DND-41 (cell line): ENCODE measurements at regions not wholly inside any gene's neighbourhood (a gene's known extent, or its start where the extent isn't known, plus 50 kb on each side); places are given as distances from the start of the nearest gene placed in this dataset.

Experiments
- ATAC-seq: fragments of 200-7000 bp; cut with Tn5 transposase; 3 replicates; pipeline ENCODE4 v1.9.1; 2021; ENCODE audit warnings: low read depth; ENCODE audit not compliant: insufficient read depth
- DNase-seq: peaks from one replicate; pipeline ENCODE4 v3.0.0-alpha.2; 2020
- H2AFZ ChIP-seq: 2 replicates; pipeline ENCODE4 v1.6.0; 2012; ENCODE audit warnings: low read depth, low read length
- H3K27ac ChIP-seq: 2 replicates; pipeline ENCODE4 v1.5.1; 2012; ENCODE audit warnings: low read length, inconsistent platforms
- H3K27me3 ChIP-seq: fragments of 200-600 bp; sonication (generic); 2 replicates; pipeline ENCODE4 v1.6.0; 2012; ENCODE audit warnings: low read length, mild to moderate bottlenecking, inconsistent platforms; ENCODE audit not compliant: insufficient read depth, poor library complexity
- H3K36me3 ChIP-seq: 2 replicates; pipeline ENCODE4 v1.5.1; 2012; ENCODE audit warnings: low read length, inconsistent platforms; ENCODE audit not compliant: insufficient read depth
- H3K4me1 ChIP-seq: 2 replicates; pipeline ENCODE4 v1.5.1; 2012; ENCODE audit warnings: mild to moderate bottlenecking, low read length; ENCODE audit not compliant: insufficient read depth
- H3K4me2 ChIP-seq: 2 replicates; pipeline ENCODE4 v1.6.0; 2012; ENCODE audit warnings: mild to moderate bottlenecking, moderate library complexity, low read length, inconsistent platforms; ENCODE audit not compliant: insufficient read depth
- H3K4me3 ChIP-seq, 2 experiments: fragments of 200-600 bp in 1 of 2; shearing (Covaris generic) in 1 of 2; 2 replicates each; pipeline ENCODE4 v1.5.1; 2012 to 2016; ENCODE audit warnings: inconsistent platforms in 2 of 2, low read length in 2 of 2, mild to moderate bottlenecking in 2 of 2, low read depth in 1 of 2, moderate library complexity in 1 of 2
- H3K79me2 ChIP-seq: 2 replicates; pipeline ENCODE4 v1.6.0; 2012; ENCODE audit warnings: low read length, inconsistent platforms; ENCODE audit not compliant: insufficient read depth
- H3K9ac ChIP-seq: 2 replicates; pipeline ENCODE4 v1.6.0; 2012; ENCODE audit warnings: low read depth, mild to moderate bottlenecking, inconsistent platforms, low read length, moderate library complexity
- H3K9me3 ChIP-seq: 2 replicates; pipeline ENCODE4 v1.5.1; 2012; ENCODE audit warnings: low read length, moderate library complexity, mild to moderate bottlenecking, inconsistent platforms; ENCODE audit not compliant: insufficient read depth, severe bottlenecking
- H4K20me1 ChIP-seq: 2 replicates; pipeline ENCODE4 v1.6.0; 2012; ENCODE audit warnings: low read length; ENCODE audit not compliant: insufficient read depth
- CTCF ChIP-seq: IDR thresholded peaks from 2 replicates; pipeline ENCODE4 v1.5.1; 2012; ENCODE audit warnings: borderline replicate concordance, low read length, moderate library complexity, mild to moderate bottlenecking; ENCODE audit not compliant: poor library complexity, severe bottlenecking; ENCODE audit errors: extremely low read depth
- EZH2 ChIP-seq: IDR thresholded peaks from 3 replicates; pipeline ENCODE4 v1.6.1; 2012; ENCODE audit warnings: borderline replicate concordance, low read depth, mild to moderate bottlenecking, moderate library complexity, low read length, inconsistent platforms; ENCODE audit not compliant: severe bottlenecking

- H4K20me1 ChIP-seq: no peaks in the 10 kb centered on the region
- H3K9me3 ChIP-seq: no peaks in the 10 kb centered on the region
- no peak overlapping the region for H3K4me3 ChIP-seq
- H3K79me2 ChIP-seq: no peaks in the 10 kb centered on the region
- H3K27me3 ChIP-seq: no peaks in the 10 kb centered on the region
- H3K36me3 ChIP-seq: no peaks in the 10 kb centered on the region
- no peak overlapping the region for H3K9ac ChIP-seq
- no peak overlapping the region for H3K4me2 ChIP-seq
- H2AFZ ChIP-seq: no peak overlapping the region
- no peak for ATAC-seq
- TF ChIP-seq EZH2: no peak
- TF ChIP-seq CTCF: no peak
- no peak overlapping the region for H3K27ac ChIP-seq
- H3K4me1 ChIP-seq: no peaks in the 10 kb centered on the region
- DNase-seq: no peak
Measured at GRCh38 chr18:38792731-38793130, 1227.1 kb upstream of the CELF4 start.

- Histone ChIP-seq H3K27me3 (no peaks in the 10 kb centered on the region), H3K79me2 (no peaks in the 10 kb centered on the region), H3K4me1 (no peaks in the 10 kb centered on the region), H3K9me3 (no peaks in the 10 kb centered on the region), H3K36me3 (no peaks in the 10 kb centered on the region), H3K9ac (no peak overlapping the region), H3K27ac (no peak overlapping the region), H2AFZ (no peak overlapping the region), H3K4me2 (no peak overlapping the region), H4K20me1 (no peaks in the 10 kb centered on the region), H3K4me3 (no peak overlapping the region)
- TF ChIP-seq EZH2 (no peak), CTCF (no peak)
- ATAC-seq (no peak), DNase-seq (no peak)
Measured at GRCh38 chr18:38790786-38791185, 1225.2 kb upstream of the CELF4 start.

- H4K20me1 ChIP-seq: no peaks in the 10 kb centered on the region
- no peak overlapping the region for H3K9ac ChIP-seq
- H2AFZ ChIP-seq: no peak overlapping the region
- ATAC-seq: no peak
- DNase-seq: no peak
- no peaks in the 10 kb centered on the region for H3K9me3 ChIP-seq
- H3K4me1 ChIP-seq: no peaks in the 10 kb centered on the region
- no peaks in the 10 kb centered on the region for H3K27me3 ChIP-seq
- no peak overlapping the region for H3K4me3 ChIP-seq
- TF ChIP-seq CTCF (no peak), EZH2 (no peak)
- H3K79me2 ChIP-seq: no peaks in the 10 kb centered on the region
- H3K36me3 ChIP-seq: no peaks in the 10 kb centered on the region
- H3K27ac ChIP-seq: no peak overlapping the region
- no peak overlapping the region for H3K4me2 ChIP-seq
Measured at GRCh38 chr18:38790303-38790702, 1224.7 kb upstream of the CELF4 start.

- no peak overlapping the region for H3K4me2 ChIP-seq
- H4K20me1 ChIP-seq: no peaks in the 10 kb centered on the region
- no peak overlapping the region for H2AFZ ChIP-seq
- DNase-seq: no peak
- no peaks in the 10 kb centered on the region for H3K27me3 ChIP-seq
- no peak overlapping the region for H3K27ac ChIP-seq
- no peak overlapping the region for H3K4me3 ChIP-seq
- H3K9me3 ChIP-seq: no peaks in the 10 kb centered on the region
- ATAC-seq: no peak
- H3K4me1 ChIP-seq: no peaks in the 10 kb centered on the region
- H3K79me2 ChIP-seq: no peaks in the 10 kb centered on the region
- no peak overlapping the region for H3K9ac ChIP-seq
- no peak for TF ChIP-seq EZH2
- TF ChIP-seq CTCF: no peak
- H3K36me3 ChIP-seq: no peaks in the 10 kb centered on the region
Measured at GRCh38 chr18:38789141-38789540, 1223.5 kb upstream of the CELF4 start.
